ENCODE measurements at regions not wholly inside any gene's neighbourhood (a gene's known extent, or its start where the extent isn't known, plus 50 kb on each side); places are given as distances from the start of the nearest gene placed in this dataset.
"Not testable (repeated sequence)": the region's sequence is repeated elsewhere in the genome, so short reads cannot be mapped to it uniquely, and the experiment has no call there.

DNA sequence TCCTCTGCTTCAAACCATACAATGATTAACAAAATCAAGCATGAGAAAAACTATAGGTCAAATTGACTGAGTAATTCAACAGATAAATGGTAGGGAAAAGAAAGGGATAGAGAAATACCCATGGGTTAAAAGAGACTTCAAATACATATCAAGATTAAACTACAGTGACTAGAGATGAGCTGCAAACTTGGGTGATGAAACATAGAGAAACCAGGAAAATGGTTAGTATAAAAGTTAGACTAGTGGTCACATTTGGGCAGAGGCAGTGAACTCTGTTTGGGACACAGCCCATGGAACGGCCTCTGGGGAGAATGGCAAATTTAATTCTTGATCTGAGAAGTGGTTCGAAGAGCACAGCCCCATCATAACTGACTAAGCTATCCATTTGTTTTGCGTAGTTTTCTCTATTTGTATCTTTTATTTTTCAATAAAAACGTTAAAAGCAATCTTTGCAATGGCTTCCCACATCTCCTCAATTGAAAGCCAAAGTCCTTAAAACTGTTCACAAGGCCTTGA, 99.4 kb downstream of the APIP start:
- H3K9me3 ChIP-seq (ENCODE audit: control insufficient read depth, low read depth, low read length) = peaks cover 7% of the 10 kb centered on the region
- no peak overlapping the region for H3K4me3 ChIP-seq (ENCODE audit: low read length)
- H3K36me3 ChIP-seq (ENCODE audit: control insufficient read depth, insufficient read depth, low read length) = no peaks in the 10 kb centered on the region
- no peak overlapping the region for H3K27ac ChIP-seq (ENCODE audit: low read length)
- H3K27me3 ChIP-seq (ENCODE audit: control insufficient read depth, insufficient read depth, low read length) = no peaks in the 10 kb centered on the region
- DNase-seq = no peak
- WGBS (ENCODE audit: insufficient coverage, low lambda C conversion rate) = 80% methylated on average over 2 of the region's 4 CpGs
- H3K4me1 ChIP-seq (ENCODE audit: control insufficient read depth, insufficient read depth, low read length) = no peaks in the 10 kb centered on the region

- no peaks in the 10 kb centered on the region for H3K4me1 ChIP-seq (ENCODE audit: control insufficient read depth, insufficient read depth, low read length)
- H3K4me3 ChIP-seq (ENCODE audit: low read length) = no peak overlapping the region
- DNase-seq = no peak
- no peaks in the 10 kb centered on the region for H3K36me3 ChIP-seq (ENCODE audit: control insufficient read depth, insufficient read depth, low read length)
- H3K27me3 ChIP-seq (ENCODE audit: control insufficient read depth, insufficient read depth, low read length) = no peaks in the 10 kb centered on the region
- peaks cover 7% of the 10 kb centered on the region for H3K9me3 ChIP-seq (ENCODE audit: control insufficient read depth, low read depth, low read length)
- no peak overlapping the region for H3K27ac ChIP-seq (ENCODE audit: low read length)
- 100% methylated on average over 1 of the region's 1 CpG for WGBS (ENCODE audit: insufficient coverage, low lambda C conversion rate)
These were observed 103.1 kb downstream of the APIP start for GRCh38 chr11:34812905-34813576.

- no peaks in the 10 kb centered on the region for H3K27me3 ChIP-seq (ENCODE audit: control insufficient read depth, insufficient read depth, low read length)
- no peak overlapping the region for H3K4me3 ChIP-seq (ENCODE audit: low read length)
- H3K9me3 ChIP-seq (ENCODE audit: control insufficient read depth, low read depth, low read length) = peaks cover 7% of the 10 kb centered on the region
- WGBS (ENCODE audit: insufficient coverage, low lambda C conversion rate) = no CpG with 5 or more reads among the region's 3 CpGs
- H3K36me3 ChIP-seq (ENCODE audit: control insufficient read depth, insufficient read depth, low read length) = no peaks in the 10 kb centered on the region
- H3K27ac ChIP-seq (ENCODE audit: low read length) = no peak overlapping the region
- no peak for DNase-seq
- no peaks in the 10 kb centered on the region for H3K4me1 ChIP-seq (ENCODE audit: control insufficient read depth, insufficient read depth, low read length)
These were observed 104.3 kb downstream of the APIP start for GRCh38 chr11:34811858-34812257.

GRCh38 chr11:34810107-34810562, 106.0 kb downstream of the APIP start:
- Histone ChIP-seq H3K4me3 (ENCODE audit: low read length) (no peak overlapping the region), H3K4me1 (ENCODE audit: control insufficient read depth, insufficient read depth, low read length) (no peaks in the 10 kb centered on the region), H3K9me3 (ENCODE audit: control insufficient read depth, low read depth, low read length) (peaks cover 7% of the 10 kb centered on the region), H3K36me3 (ENCODE audit: control insufficient read depth, insufficient read depth, low read length) (no peaks in the 10 kb centered on the region), H3K27ac (ENCODE audit: low read length) (no peak overlapping the region), H3K27me3 (ENCODE audit: control insufficient read depth, insufficient read depth, low read length) (no peaks in the 10 kb centered on the region)
- no CpG with 5 or more reads among the region's 2 CpGs for whole genome bisulfite sequencing (ENCODE audit: insufficient coverage, low lambda C conversion rate)
- no peak for DNase-seq

DNA sequence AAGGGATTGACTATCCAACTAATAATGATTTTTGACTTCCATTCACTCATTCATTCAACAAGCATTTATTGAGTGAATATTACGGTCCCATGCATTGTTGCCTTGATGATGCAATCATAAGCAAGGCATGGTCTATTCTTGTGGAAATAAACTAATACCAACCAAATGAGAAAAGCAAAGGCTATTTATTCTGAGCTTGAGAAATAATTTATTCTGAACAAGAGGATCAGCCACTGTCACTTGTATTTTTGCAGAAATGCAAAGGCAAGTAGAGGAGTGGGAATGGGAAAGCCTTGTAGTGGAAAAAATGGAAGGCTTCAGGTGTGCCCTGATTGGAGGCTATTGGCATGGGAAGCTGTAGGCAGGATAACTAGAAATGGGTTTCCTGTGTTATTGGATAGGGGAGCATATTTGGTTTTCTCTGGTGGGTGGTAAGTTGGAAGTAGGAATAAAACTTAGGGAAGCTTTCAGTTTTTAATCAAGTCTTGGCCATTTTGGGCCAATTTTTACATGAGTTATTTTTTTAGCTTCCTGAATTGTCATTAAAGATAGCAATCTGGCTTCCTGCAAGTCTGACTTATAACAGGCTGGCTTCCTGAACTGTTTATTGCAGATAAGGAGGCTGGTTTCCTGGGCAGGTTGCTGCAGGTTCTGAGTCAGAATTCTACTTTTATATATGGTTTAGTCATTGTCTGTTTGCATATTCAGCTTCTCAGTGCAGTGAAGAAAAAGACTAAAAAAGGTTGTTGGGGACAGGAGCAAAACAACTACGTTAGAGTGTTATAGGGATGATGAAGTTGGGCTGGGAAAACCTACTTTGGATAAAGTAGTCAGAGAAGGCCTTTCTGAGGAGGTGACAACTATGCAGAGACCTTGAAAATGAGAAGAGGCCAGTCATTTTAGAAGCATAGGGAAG, 106.7 kb downstream of the APIP start:
- 80% methylated on average over 1 of the region's 2 CpGs for WGBS (ENCODE audit: insufficient coverage, low lambda C conversion rate)
- no peak for DNase-seq
- no peaks in the 10 kb centered on the region for H3K27me3 ChIP-seq (ENCODE audit: control insufficient read depth, insufficient read depth, low read length)
- no peaks in the 10 kb centered on the region for H3K36me3 ChIP-seq (ENCODE audit: control insufficient read depth, insufficient read depth, low read length)
- no peak overlapping the region for H3K27ac ChIP-seq (ENCODE audit: low read length)
- no peaks in the 10 kb centered on the region for H3K4me1 ChIP-seq (ENCODE audit: control insufficient read depth, insufficient read depth, low read length)
- no peak overlapping the region for H3K4me3 ChIP-seq (ENCODE audit: low read length)
- peaks cover 7% of the 10 kb centered on the region for H3K9me3 ChIP-seq (ENCODE audit: control insufficient read depth, low read depth, low read length)

DNA sequence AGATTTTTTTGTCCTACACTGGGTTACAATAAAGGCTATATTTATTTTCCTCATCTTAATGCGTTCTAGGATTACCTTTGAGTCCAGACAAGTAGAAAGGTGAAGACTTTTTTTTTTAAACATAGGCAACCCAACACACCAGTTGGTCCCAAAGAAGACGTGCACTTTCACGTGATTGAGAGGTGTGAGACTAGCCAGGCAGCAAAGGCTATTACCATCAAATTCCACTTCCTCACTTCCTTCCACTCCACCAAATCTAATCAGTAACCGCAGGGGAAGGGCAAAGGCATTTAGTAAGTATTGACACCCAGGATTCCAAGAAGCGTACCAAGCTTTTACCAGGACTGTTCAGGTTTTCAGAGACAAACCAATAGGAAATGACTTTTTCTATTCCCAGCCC, 109.3 kb downstream of the APIP start:
- 91% methylated on average over 3 of the region's 5 CpGs for WGBS (ENCODE audit: insufficient coverage, low lambda C conversion rate)

GRCh38 chr11:34805937-34806336, 110.2 kb downstream of the APIP start:
- Histone ChIP-seq H3K4me3 (ENCODE audit: low read length) (no peak overlapping the region), H3K27me3 (ENCODE audit: control insufficient read depth, insufficient read depth, low read length) (no peaks in the 10 kb centered on the region), H3K27ac (ENCODE audit: low read length) (no peak overlapping the region), H3K9me3 (ENCODE audit: control insufficient read depth, low read depth, low read length) (no peaks in the 10 kb centered on the region), H3K4me1 (ENCODE audit: control insufficient read depth, insufficient read depth, low read length) (no peaks in the 10 kb centered on the region), H3K36me3 (ENCODE audit: control insufficient read depth, insufficient read depth, low read length) (no peaks in the 10 kb centered on the region)
- no peak for DNase-seq
- 89% methylated on average over 1 of the region's 4 CpGs for WGBS (ENCODE audit: insufficient coverage, low lambda C conversion rate)

More for the DNA sequence above, 109.3 kb downstream of the APIP start:
- Histone ChIP-seq H3K27me3 (ENCODE audit: control insufficient read depth, insufficient read depth, low read length) (no peaks in the 10 kb centered on the region), H3K9me3 (ENCODE audit: control insufficient read depth, low read depth, low read length) (no peaks in the 10 kb centered on the region), H3K36me3 (ENCODE audit: control insufficient read depth, insufficient read depth, low read length) (no peaks in the 10 kb centered on the region), H3K4me3 (ENCODE audit: low read length) (no peak overlapping the region), H3K4me1 (ENCODE audit: control insufficient read depth, insufficient read depth, low read length) (no peaks in the 10 kb centered on the region), H3K27ac (ENCODE audit: low read length) (no peak overlapping the region)
- DNase-seq = no peak

DNA sequence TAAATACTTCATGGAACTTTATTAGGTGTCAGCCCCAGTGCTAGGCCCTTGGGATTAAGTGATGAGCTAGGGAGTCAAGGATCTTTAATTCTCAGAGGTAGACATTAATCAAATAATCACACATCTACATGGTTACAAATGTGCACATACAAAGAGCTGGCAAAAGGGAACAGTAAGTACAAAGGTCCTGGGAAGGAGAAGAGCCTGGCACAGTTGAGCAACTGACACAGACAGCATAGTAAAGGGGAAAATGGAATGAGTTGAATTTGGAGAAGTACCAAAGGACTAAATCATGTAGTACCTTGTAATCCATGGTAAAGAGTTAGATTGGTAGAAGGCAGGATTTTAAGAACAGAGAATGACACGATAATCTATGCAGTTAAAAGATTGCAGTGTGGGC, 116.3 kb downstream of the APIP start:
- Histone ChIP-seq H3K4me3 (ENCODE audit: low read length) (no peak overlapping the region), H3K27ac (ENCODE audit: low read length) (no peak overlapping the region), H3K27me3 (ENCODE audit: control insufficient read depth, insufficient read depth, low read length) (no peaks in the 10 kb centered on the region), H3K36me3 (ENCODE audit: control insufficient read depth, insufficient read depth, low read length) (no peaks in the 10 kb centered on the region), H3K9me3 (ENCODE audit: control insufficient read depth, low read depth, low read length) (no peaks in the 10 kb centered on the region), H3K4me1 (ENCODE audit: control insufficient read depth, insufficient read depth, low read length) (no peaks in the 10 kb centered on the region)
- WGBS (ENCODE audit: insufficient coverage, low lambda C conversion rate) = no CpG with 5 or more reads among the region's 1 CpG
- no peak for DNase-seq

- no peaks in the 10 kb centered on the region for H3K4me1 ChIP-seq (ENCODE audit: control insufficient read depth, insufficient read depth, low read length)
- H3K36me3 ChIP-seq (ENCODE audit: control insufficient read depth, insufficient read depth, low read length) = no peaks in the 10 kb centered on the region
- no peak overlapping the region for H3K4me3 ChIP-seq (ENCODE audit: low read length)
- no peaks in the 10 kb centered on the region for H3K9me3 ChIP-seq (ENCODE audit: control insufficient read depth, low read depth, low read length)
- no peak overlapping the region for H3K27ac ChIP-seq (ENCODE audit: low read length)
- DNase-seq = no peak
- H3K27me3 ChIP-seq (ENCODE audit: control insufficient read depth, insufficient read depth, low read length) = no peaks in the 10 kb centered on the region
These were observed 117.2 kb downstream of the APIP start for GRCh38 chr11:34798985-34799384.

- not testable (repeated sequence) for H3K4me3 ChIP-seq (ENCODE audit: low read length); H3K36me3 ChIP-seq (ENCODE audit: control insufficient read depth, insufficient read depth, low read length); H3K9me3 ChIP-seq (ENCODE audit: control insufficient read depth, low read depth, low read length); H3K4me1 ChIP-seq (ENCODE audit: control insufficient read depth, insufficient read depth, low read length); H3K27ac ChIP-seq (ENCODE audit: low read length); DNase-seq; H3K27me3 ChIP-seq (ENCODE audit: control insufficient read depth, insufficient read depth, low read length)
These were observed 118.7 kb downstream of the APIP start for GRCh38 chr11:34797497-34797896.
